Esophagus muscularis mucosa (tissue), 4 donors: ENCODE measurements at regions not wholly inside any gene's neighbourhood (a gene's known extent, or its start where the extent isn't known, plus 50 kb on each side); places are given as distances from the start of the nearest gene placed in this dataset.
"Not testable (repeated sequence)": the region's sequence is repeated elsewhere in the genome, so short reads cannot be mapped to it uniquely, and the experiment has no call there.

ENCODE experiments used
- DNase-seq: peaks from one replicate; pipeline ENCODE4 v3.0.0-alpha.2; 2017; ENCODE audit errors: extremely low spot score
- H3K27ac ChIP-seq, 4 donors: fragments of 200-600 bp; sonication (generic); replicated peaks in 1 of 4; 1 replicate in 3 of 4; 2 replicates in 1 of 4; pipeline ENCODE4 v1.5.1; 2016 to 2019; ENCODE audit warnings: mild to moderate bottlenecking in 1 of 4
- H3K27me3 ChIP-seq, 4 donors: fragments of 200-600 bp; sonication (generic); one replicate each; pipeline versions ENCODE4 v1.5.1 to v1.6.0; 2016 to 2019
- H3K36me3 ChIP-seq, 4 donors: fragments of 200-600 bp; sonication (generic); one replicate each; pipeline ENCODE4 v1.5.1; 2016 to 2019
- H3K4me1 ChIP-seq, 4 donors: fragments of 200-600 bp; sonication (generic); one replicate each; pipeline ENCODE4 v1.5.1; 2016 to 2019
- H3K4me3 ChIP-seq, 4 donors: fragments of 200-600 bp; sonication (generic); 1 replicate in 2 of 4; 2 replicates in 2 of 4; pipeline ENCODE4 v1.5.1; 2016 to 2019; ENCODE audit warnings: mild to moderate bottlenecking in 4 of 4, moderate library complexity in 1 of 4
- H3K9me3 ChIP-seq, 4 donors: fragments of 200-600 bp; sonication (generic); 1 replicate in 3 of 4; 2 replicates in 1 of 4; pipeline ENCODE4 v1.5.1; 2016 to 2019
- CTCF ChIP-seq, 3 experiments: fragments of 200-600 bp in 2 of 3; fragments of 450-650 bp in 1 of 3; sonication (generic) in 2 of 3; IDR thresholded peaks; one replicate each; pipeline ENCODE4 v1.5.1; 2017 to 2019; ENCODE audit warnings: antibody characterized with exemption in 3 of 3, mild to moderate bottlenecking in 2 of 3, moderate library complexity in 1 of 3
- EP300 ChIP-seq: sonication (generic); formaldehyde crosslinking; IDR thresholded peaks from one replicate; pipeline ENCODE4 v1.6.1; 2017; ENCODE audit warnings: antibody characterized with exemption
- POLR2A ChIP-seq: fragments of 450-650 bp; IDR thresholded peaks from one replicate; pipeline ENCODE4 v1.6.1; 2017; ENCODE audit warnings: antibody characterized with exemption, moderate library complexity, mild to moderate bottlenecking, low read depth
- POLR2AphosphoS5 ChIP-seq, 2 donors: sonication (generic); formaldehyde crosslinking; IDR thresholded peaks; one replicate each; pipeline ENCODE4 v1.6.1; 2017; ENCODE audit warnings: antibody characterized with exemption in 2 of 2
- WGBS: methylation state at CpG from one replicate; pipeline ENCODE4 v1.1.5; 2018; 5-methylcytosine and 5-hydroxymethylcytosine counted together
- intact Hi-C: fragments of 100-400 bp; cut with DNase I; formaldehyde crosslinking; loops from one replicate; pipeline ENCODE4 v1.15.1; 2023

- no peak for TF ChIP-seq POLR2A
- no peak for TF ChIP-seq EP300
- TF ChIP-seq CTCF (IDR thresholded peaks at IDR 0.05), result no peak
- no peak for TF ChIP-seq POLR2AphosphoS5 (IDR thresholded peaks at IDR 0.05)
- Histone ChIP-seq H3K4me3 (no peak overlapping the region), H3K27ac (no peak overlapping the region), H3K27me3 (no peaks in the 10 kb centered on the region), H3K4me1 (no peaks in the 10 kb centered on the region), H3K36me3 (no peaks in the 10 kb centered on the region), H3K9me3 (peaks cover 0 to 15% (median 3%) of the 10 kb centered on the region in 4 donors)
- whole genome bisulfite sequencing, result 68% methylated on average over 2 of the region's 2 CpGs
- no peak for DNase-seq
- intact Hi-C loops, result no loop called here
Measured at GRCh38 chr4:163726641-163727040, 232.2 kb downstream of the TMA16 start.

- DNase-seq, result no peak
- TF ChIP-seq EP300 (no peak), CTCF (IDR thresholded peaks at IDR 0.05) (no peak), POLR2A (no peak), POLR2AphosphoS5 (IDR thresholded peaks at IDR 0.05) (no peak)
- Histone ChIP-seq H3K4me3 (no peak overlapping the region), H3K4me1 (no peaks in the 10 kb centered on the region), H3K27ac (no peak overlapping the region), H3K36me3 (no peaks in the 10 kb centered on the region), H3K27me3 (no peaks in the 10 kb centered on the region), H3K9me3 (peaks cover 0 to 7% (median 2%) of the 10 kb centered on the region in 4 donors)
- WGBS, result 81% methylated on average over 2 of the region's 2 CpGs
- intact Hi-C loops, result no loop called here
Measured at GRCh38 chr4:163731071-163731470, 236.6 kb downstream of the TMA16 start.

GRCh38 chr4:163732473-163732872 lies 238.0 kb downstream of the TMA16 start:
- Histone ChIP-seq H3K4me3 (no peak overlapping the region), H3K36me3 (no peaks in the 10 kb centered on the region), H3K4me1 (no peaks in the 10 kb centered on the region), H3K9me3 (peaks cover 0 to 7% (median 2%) of the 10 kb centered on the region in 4 donors), H3K27me3 (no peaks in the 10 kb centered on the region), H3K27ac (no peak overlapping the region)
- intact Hi-C loops, result no loop called here
- DNase-seq, result no peak
- TF ChIP-seq CTCF (IDR thresholded peaks at IDR 0.05) (no peak), POLR2AphosphoS5 (IDR thresholded peaks at IDR 0.05) (no peak), EP300 (no peak), POLR2A (no peak)

- WGBS, result 80% methylated on average over 3 of the region's 3 CpGs
- no peak overlapping the region for H3K27ac ChIP-seq
- intact Hi-C loops, result no loop called here
- H3K36me3 ChIP-seq, result no peaks in the 10 kb centered on the region
- H3K27me3 ChIP-seq, result no peaks in the 10 kb centered on the region
- no peak overlapping the region for H3K4me3 ChIP-seq
- TF ChIP-seq POLR2A (no peak), EP300 (no peak), POLR2AphosphoS5 (IDR thresholded peaks at IDR 0.05) (no peak), CTCF (IDR thresholded peaks at IDR 0.05) (no peak)
- DNase-seq, result no peak
- H3K9me3 ChIP-seq, result peaks cover 0 to 3% (median 0%) of the 10 kb centered on the region in 4 donors
- H3K4me1 ChIP-seq, result no peaks in the 10 kb centered on the region
Measured at GRCh38 chr4:163736876-163737275, 242.4 kb downstream of the TMA16 start.

- H3K27me3 ChIP-seq, H3K9me3 ChIP-seq, H3K36me3 ChIP-seq, H3K4me3 ChIP-seq, H3K27ac ChIP-seq, H3K4me1 ChIP-seq, intact Hi-C loops, DNase-seq: not testable (repeated sequence)
- WGBS, result 96% methylated on average over 6 of the region's 7 CpGs
Measured at GRCh38 chr4:163737846-163738245, 243.4 kb downstream of the TMA16 start.
